NOMO-1 treated with DMSO at 0.1 percent for 48 hours (cell line): ENCODE measurements at regions not wholly inside any gene's neighbourhood (a gene's known extent, or its start where the extent isn't known, plus 50 kb on each side); places are given as distances from the start of the nearest gene placed in this dataset.

Experiments
- DNase-seq: peaks from one replicate; lab custom pipeline; 2025; ENCODE audit not compliant: unreplicated experiment; lab: John Stamatoyannopoulos, UW

GRCh38 chr2:231644426-231644825 lies 51.8 kb downstream of the TEX44 start:
- no peak for DNase-seq

DNA sequence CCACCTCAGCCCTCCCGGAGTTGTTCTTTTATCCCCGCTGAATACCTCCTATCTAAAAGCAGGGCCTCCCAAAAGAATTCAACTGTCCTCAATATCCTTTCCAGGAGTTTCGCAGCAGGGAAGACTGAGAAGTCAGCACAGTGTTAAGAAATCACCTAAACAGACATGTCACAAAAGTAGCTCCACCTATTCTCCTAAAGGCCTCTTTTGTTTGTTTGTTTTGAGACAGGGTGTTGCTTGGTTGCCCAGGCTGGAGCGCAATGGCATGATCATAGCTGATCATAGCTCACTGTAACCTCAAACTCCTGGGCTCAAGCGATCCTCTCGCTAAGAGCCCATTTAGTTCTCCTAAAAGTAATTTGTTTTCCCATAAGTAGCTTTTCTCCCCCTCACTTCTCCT lies 53.8 kb downstream of the TEX44 start:
- DNase-seq, result no peak

- peak; percentile 54 for DNase-seq
These were observed 56.0 kb downstream of the TEX44 start for GRCh38 chr2:231648579-231649174.

GRCh38 chr2:231651561-231651960 lies 56.8 kb upstream of the PTMA start:
- peak; percentile 43 for DNase-seq

DNA sequence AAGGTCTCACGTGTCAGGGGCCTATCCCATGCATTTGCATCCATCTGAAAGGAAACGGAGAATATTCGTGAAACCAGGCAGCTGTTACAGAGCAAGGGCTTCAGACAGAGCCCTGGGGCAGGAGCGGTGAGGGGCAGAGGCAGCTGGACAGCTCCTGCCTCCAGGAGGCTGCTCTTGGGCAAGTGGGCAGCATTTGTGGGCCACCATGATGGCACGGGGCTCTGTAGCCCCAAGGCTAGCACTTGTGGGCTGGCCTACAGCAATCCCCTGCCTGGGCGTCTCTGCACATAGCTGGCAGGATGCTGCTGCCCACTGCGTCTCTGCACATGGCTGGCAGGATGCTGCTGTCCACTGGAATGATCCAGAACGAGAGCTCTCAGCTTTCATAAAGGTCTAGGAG lies 52.8 kb upstream of the PTMA start:
- no peak for DNase-seq

- no peak for DNase-seq
These were observed 52.4 kb upstream of the PTMA start for GRCh38 chr2:231655894-231656293.
